GM23248 (cell line): ENCODE measurements at regions not wholly inside any gene's neighbourhood (a gene's known extent, or its start where the extent isn't known, plus 50 kb on each side); places are given as distances from the start of the nearest gene placed in this dataset.

Source experiments
- EZH2 ChIP-seq: fragments of 200-600 bp; sonication (generic); IDR thresholded peaks from 2 replicates; pipeline ENCODE4 v1.6.1; 2018; ENCODE audit warnings: antibody characterized with exemption, mild to moderate bottlenecking; ENCODE audit not compliant: insufficient read depth, poor library complexity, severe bottlenecking
- EZH2phosphoT487 ChIP-seq: fragments of 200-600 bp; sonication (generic); IDR thresholded peaks from 2 replicates; pipeline ENCODE4 v1.6.1; 2018; ENCODE audit warnings: antibody characterized with exemption, moderate library complexity, mild to moderate bottlenecking, low read depth; ENCODE audit not compliant: insufficient read depth

GRCh38 chrX:55149242-55149641 lies 60.4 kb downstream of the PAGE2 start:
- no peak for TF ChIP-seq EZH2phosphoT487
- TF ChIP-seq EZH2: no peak
